SU-DHL-6 (cell line): ENCODE measurements at regions not wholly inside any gene's neighbourhood (a gene's known extent, or its start where the extent isn't known, plus 50 kb on each side); places are given as distances from the start of the nearest gene placed in this dataset.

Experiments
- EZH2phosphoT487 ChIP-seq: fragments of 200-600 bp; sonication (generic), shearing (Covaris generic); conservative IDR thresholded peaks from 2 replicates; pipeline ENCODE4 v1.6.1; 2018; ENCODE audit warnings: mild to moderate bottlenecking, antibody characterized with exemption, low read length, moderate library complexity, mixed read lengths
- TF ChIP-seq, protein P1 (sequence below): fragments of 200-600 bp; sonication (generic); IDR thresholded peaks from one replicate; pipeline ENCODE4 v1.5.1; 2017; ENCODE audit warnings: antibody characterized with exemption, mild to moderate bottlenecking, low read length, moderate library complexity; ENCODE audit not compliant: insufficient read depth, poor library complexity, severe bottlenecking

GRCh38 chr9:108274971-108275370 is 580.8 kb downstream of the ACTL7B start:
- TF ChIP-seq, protein P1, sequence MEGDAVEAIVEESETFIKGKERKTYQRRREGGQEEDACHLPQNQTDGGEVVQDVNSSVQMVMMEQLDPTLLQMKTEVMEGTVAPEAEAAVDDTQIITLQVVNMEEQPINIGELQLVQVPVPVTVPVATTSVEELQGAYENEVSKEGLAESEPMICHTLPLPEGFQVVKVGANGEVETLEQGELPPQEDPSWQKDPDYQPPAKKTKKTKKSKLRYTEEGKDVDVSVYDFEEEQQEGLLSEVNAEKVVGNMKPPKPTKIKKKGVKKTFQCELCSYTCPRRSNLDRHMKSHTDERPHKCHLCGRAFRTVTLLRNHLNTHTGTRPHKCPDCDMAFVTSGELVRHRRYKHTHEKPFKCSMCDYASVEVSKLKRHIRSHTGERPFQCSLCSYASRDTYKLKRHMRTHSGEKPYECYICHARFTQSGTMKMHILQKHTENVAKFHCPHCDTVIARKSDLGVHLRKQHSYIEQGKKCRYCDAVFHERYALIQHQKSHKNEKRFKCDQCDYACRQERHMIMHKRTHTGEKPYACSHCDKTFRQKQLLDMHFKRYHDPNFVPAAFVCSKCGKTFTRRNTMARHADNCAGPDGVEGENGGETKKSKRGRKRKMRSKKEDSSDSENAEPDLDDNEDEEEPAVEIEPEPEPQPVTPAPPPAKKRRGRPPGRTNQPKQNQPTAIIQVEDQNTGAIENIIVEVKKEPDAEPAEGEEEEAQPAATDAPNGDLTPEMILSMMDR: no peak
- no peak for TF ChIP-seq EZH2phosphoT487
